Retinal pigment epithelial cell (primary cell): ENCODE measurements at regions not wholly inside any gene's neighbourhood (a gene's known extent, or its start where the extent isn't known, plus 50 kb on each side); places are given as distances from the start of the nearest gene placed in this dataset.

Experiments used
- DNase-seq: peaks from one replicate; pipeline ENCODE4 v3.0.0-alpha.2; 2010; ENCODE audit warnings: low read depth
- H3K4me3 ChIP-seq: 2 replicates; pipeline ENCODE4 v1.5.1; 2011; ENCODE audit warnings: mild to moderate bottlenecking, low read length, control low read depth, moderate library complexity
- TF ChIP-seq, protein P1 (sequence below): conservative IDR thresholded peaks from 2 replicates; pipeline ENCODE4 v1.5.1; 2011; ENCODE audit warnings: low read depth, low read length, control low read depth, inconsistent platforms

GRCh38 chr2:176491172-176491904, 222.1 kb downstream of the MTX2 start:
- no peak for DNase-seq
- no peak overlapping the region for H3K4me3 ChIP-seq
- TF ChIP-seq, protein P1, sequence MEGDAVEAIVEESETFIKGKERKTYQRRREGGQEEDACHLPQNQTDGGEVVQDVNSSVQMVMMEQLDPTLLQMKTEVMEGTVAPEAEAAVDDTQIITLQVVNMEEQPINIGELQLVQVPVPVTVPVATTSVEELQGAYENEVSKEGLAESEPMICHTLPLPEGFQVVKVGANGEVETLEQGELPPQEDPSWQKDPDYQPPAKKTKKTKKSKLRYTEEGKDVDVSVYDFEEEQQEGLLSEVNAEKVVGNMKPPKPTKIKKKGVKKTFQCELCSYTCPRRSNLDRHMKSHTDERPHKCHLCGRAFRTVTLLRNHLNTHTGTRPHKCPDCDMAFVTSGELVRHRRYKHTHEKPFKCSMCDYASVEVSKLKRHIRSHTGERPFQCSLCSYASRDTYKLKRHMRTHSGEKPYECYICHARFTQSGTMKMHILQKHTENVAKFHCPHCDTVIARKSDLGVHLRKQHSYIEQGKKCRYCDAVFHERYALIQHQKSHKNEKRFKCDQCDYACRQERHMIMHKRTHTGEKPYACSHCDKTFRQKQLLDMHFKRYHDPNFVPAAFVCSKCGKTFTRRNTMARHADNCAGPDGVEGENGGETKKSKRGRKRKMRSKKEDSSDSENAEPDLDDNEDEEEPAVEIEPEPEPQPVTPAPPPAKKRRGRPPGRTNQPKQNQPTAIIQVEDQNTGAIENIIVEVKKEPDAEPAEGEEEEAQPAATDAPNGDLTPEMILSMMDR = no peak

DNA sequence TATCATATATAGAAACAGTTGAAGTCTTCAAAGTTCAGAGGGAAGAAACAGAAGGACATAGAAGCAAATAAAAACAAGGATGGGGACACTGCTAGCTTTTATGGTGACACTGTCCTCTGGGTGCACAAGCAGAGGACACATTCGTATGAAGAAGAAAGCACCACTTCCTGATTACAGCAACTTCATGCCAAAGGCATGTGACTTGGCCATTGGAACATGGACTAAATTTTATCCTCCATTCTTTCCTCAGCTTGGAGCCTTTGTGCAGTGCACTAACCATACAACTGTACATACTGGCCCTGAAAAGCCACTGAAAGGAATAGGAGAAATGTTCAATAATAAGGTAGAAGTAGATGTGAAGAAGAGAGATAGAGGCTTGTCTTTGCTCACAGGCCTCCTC, 223.3 kb downstream of the MTX2 start:
- TF ChIP-seq, protein P1 = no peak
- no peak overlapping the region for H3K4me3 ChIP-seq
- no peak for DNase-seq

- peak; percentile 24 for DNase-seq
- H3K4me3 ChIP-seq = no peak overlapping the region
- TF ChIP-seq, protein P1 = no peak
These were observed 224.1 kb downstream of the MTX2 start for GRCh38 chr2:176493226-176493825.

GRCh38 chr2:176493909-176494308, 224.7 kb downstream of the MTX2 start:
- TF ChIP-seq, protein P1 = no peak
- H3K4me3 ChIP-seq = no peak overlapping the region
- no peak for DNase-seq

DNA sequence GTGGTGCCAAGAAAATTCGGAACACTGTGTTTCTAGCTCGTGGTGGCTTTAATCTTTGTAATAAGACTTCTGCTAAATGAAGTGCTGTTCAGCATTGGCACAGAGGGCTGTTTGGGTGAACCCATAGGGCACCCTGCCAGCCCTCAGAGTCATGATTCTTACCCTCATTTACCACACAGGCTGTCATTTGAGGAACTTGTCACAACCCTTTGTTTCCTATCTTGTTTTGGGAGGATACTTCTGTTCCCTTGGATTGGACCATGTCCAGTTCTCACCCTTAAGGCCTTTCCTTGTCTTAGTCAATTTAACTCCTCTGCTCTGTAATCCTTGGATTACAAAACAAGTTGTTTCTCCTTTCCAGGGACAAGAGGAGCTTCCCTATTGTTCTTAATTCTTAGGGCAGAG, 225.7 kb downstream of the MTX2 start:
- H3K4me3 ChIP-seq = no peak overlapping the region
- TF ChIP-seq, protein P1 = no peak
- no peak for DNase-seq

DNA sequence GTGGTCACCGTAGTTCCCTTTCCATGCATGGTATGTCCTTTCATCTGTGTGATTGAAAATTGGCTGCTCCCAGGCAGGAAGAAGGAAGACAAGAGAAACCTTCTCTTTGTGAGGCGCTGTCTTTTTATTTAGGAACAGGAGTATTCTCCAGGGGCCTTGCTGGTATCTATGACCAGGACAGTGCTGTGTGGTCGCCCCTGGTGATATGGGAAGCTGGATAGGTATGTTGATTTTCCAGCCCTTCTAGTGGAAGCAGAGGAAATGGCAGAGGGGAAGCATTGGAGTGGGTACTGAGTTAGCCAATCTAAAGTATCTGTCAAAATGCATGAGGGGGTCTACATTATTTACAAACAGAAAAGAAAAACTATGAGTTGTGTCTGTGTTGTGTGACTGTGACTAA, 226.6 kb downstream of the MTX2 start:
- DNase-seq = no peak
- TF ChIP-seq, protein P1 = no peak
- H3K4me3 ChIP-seq = no peak overlapping the region

DNA sequence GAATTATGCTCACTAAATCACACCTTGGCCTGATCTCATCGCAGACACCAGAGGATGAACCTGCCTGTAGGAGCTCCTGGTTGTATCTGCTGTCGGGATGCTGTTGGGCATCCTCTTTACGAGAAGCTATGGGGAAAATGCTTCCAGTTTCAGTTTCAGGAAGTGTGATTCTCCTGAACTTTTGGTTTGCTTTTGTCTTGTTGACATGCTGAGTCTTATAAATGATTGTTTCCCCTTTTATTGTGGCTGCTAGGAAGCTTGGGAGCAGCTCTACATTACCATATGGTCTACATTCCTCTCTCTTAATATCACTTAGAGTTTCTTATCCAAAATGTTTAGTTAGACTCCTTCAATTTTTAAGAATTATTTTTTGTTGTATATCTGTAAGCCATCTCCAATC, 227.5 kb downstream of the MTX2 start:
- TF ChIP-seq, protein P1 = no peak
- H3K4me3 ChIP-seq = no peak overlapping the region
- no peak for DNase-seq
